Breast epithelium (tissue), 3 donors: ENCODE measurements at regions not wholly inside any gene's neighbourhood (a gene's known extent, or its start where the extent isn't known, plus 50 kb on each side); places are given as distances from the start of the nearest gene placed in this dataset.

Source experiments
- POLR2A ChIP-seq: fragments of 450-650 bp; IDR thresholded peaks from one replicate; pipeline ENCODE4 v1.6.1; 2016; ENCODE audit warnings: antibody characterized with exemption, mild to moderate bottlenecking, moderate library complexity
- POLR2AphosphoS5 ChIP-seq, 3 donors: sonication (generic); formaldehyde crosslinking; IDR thresholded peaks; one replicate each; pipeline ENCODE4 v1.6.1; 2017; ENCODE audit warnings: antibody characterized with exemption in 3 of 3
- TF ChIP-seq, protein P1 (sequence below), 3 donors: fragments of 450-650 bp; IDR thresholded peaks; one replicate each; pipeline ENCODE4 v1.5.1; 2016 to 2017; ENCODE audit warnings: antibody characterized with exemption in 3 of 3, mild to moderate bottlenecking in 3 of 3, moderate library complexity in 3 of 3

- TF ChIP-seq, protein P1, sequence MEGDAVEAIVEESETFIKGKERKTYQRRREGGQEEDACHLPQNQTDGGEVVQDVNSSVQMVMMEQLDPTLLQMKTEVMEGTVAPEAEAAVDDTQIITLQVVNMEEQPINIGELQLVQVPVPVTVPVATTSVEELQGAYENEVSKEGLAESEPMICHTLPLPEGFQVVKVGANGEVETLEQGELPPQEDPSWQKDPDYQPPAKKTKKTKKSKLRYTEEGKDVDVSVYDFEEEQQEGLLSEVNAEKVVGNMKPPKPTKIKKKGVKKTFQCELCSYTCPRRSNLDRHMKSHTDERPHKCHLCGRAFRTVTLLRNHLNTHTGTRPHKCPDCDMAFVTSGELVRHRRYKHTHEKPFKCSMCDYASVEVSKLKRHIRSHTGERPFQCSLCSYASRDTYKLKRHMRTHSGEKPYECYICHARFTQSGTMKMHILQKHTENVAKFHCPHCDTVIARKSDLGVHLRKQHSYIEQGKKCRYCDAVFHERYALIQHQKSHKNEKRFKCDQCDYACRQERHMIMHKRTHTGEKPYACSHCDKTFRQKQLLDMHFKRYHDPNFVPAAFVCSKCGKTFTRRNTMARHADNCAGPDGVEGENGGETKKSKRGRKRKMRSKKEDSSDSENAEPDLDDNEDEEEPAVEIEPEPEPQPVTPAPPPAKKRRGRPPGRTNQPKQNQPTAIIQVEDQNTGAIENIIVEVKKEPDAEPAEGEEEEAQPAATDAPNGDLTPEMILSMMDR (IDR thresholded peaks at IDR 0.05): no peak
- TF ChIP-seq POLR2AphosphoS5 (IDR thresholded peaks at IDR 0.05): no peak
- no peak for TF ChIP-seq POLR2A
Observed at GRCh38 chr10:10397906-10398305, 619.8 kb upstream of the CELF2 start.
